IMR-90 (cell line): ENCODE measurements at regions not wholly inside any gene's neighbourhood (a gene's known extent, or its start where the extent isn't known, plus 50 kb on each side); places are given as distances from the start of the nearest gene placed in this dataset.

Experiments
- ATAC-seq: fragments of 200-7000 bp; cut with Tn5 transposase; 2 replicates; pipeline ENCODE4 v1.9.1; 2020; ENCODE audit warnings: low read depth, mild to moderate bottlenecking, moderate library complexity
- BruUV-seq: library from RNA; stranded (reverse); fragments of 400-500 nt; replicated peaks from 2 replicates; lab custom pipeline; 2021; lab: Mats Ljungman, UMichigan
- CTCF ChIA-PET: fragments of 300-600 bp; formaldehyde crosslinking; extraction: SDS; loops from one replicate; lab custom pipeline; 2021; ENCODE audit warnings: antibody characterized with exemption; lab: Yijun Ruan, JAX
- POLR2A ChIA-PET: fragments of 300-600 bp; sonication (Branson Sonifier 250); formaldehyde crosslinking; loops from one replicate; lab custom pipeline; 2022; ENCODE audit warnings: antibody characterized with exemption; ENCODE audit not compliant: unreplicated experiment; lab: Charles Lee
- DNase-seq: peaks from one replicate; pipeline ENCODE4 v3.0.0; 2013
- H2AFZ ChIP-seq: replicated peaks from 2 replicates; pipeline ENCODE3; 2013; ENCODE audit warnings: low read length, mild to moderate bottlenecking; ENCODE audit not compliant: poor library complexity
- H2AK5ac ChIP-seq: 2 replicates; pipeline ENCODE4 v1.6.1; 2013; ENCODE audit warnings: low read depth, low read length, inconsistent platforms
- H2AK9ac ChIP-seq: replicated peaks from 2 replicates; pipeline ENCODE3; 2013; ENCODE audit warnings: mild to moderate bottlenecking, low read depth, low read length, moderate library complexity; ENCODE audit not compliant: poor library complexity
- H2BK120ac ChIP-seq: 2 replicates; pipeline ENCODE4 v1.6.1; 2013; ENCODE audit warnings: low read depth, low read length, inconsistent platforms
- H2BK15ac ChIP-seq: 3 replicates; pipeline ENCODE4 v1.6.1; 2013; ENCODE audit warnings: low read depth, low read length, inconsistent platforms
- H2BK20ac ChIP-seq: 2 replicates; pipeline ENCODE4 v1.6.1; 2013; ENCODE audit warnings: low read depth, mild to moderate bottlenecking, inconsistent platforms, low read length, moderate library complexity
- H2BK5ac ChIP-seq: 2 replicates; pipeline ENCODE4 v1.6.1; 2013; ENCODE audit warnings: mild to moderate bottlenecking, low read depth, low read length, inconsistent platforms; ENCODE audit not compliant: poor library complexity, severe bottlenecking
- H3K14ac ChIP-seq: replicated peaks from 2 replicates; pipeline ENCODE4 v1.6.1; 2013; ENCODE audit warnings: low read depth, low read length, inconsistent platforms
- H3K18ac ChIP-seq: 2 replicates; pipeline ENCODE4 v1.6.1; 2013; ENCODE audit warnings: low read depth, low read length, control low read depth
- H3K23ac ChIP-seq: 2 replicates; pipeline ENCODE4 v1.6.1; 2013; ENCODE audit warnings: low read depth, low read length, inconsistent platforms
- H3K27ac ChIP-seq: 2 replicates; pipeline ENCODE4 v1.5.1; 2013; ENCODE audit warnings: mild to moderate bottlenecking, control low read depth, low read length; ENCODE audit not compliant: insufficient read depth
- H3K27me3 ChIP-seq: 2 replicates; pipeline ENCODE4 v1.6.1; 2013; ENCODE audit warnings: low read length; ENCODE audit not compliant: control insufficient read depth, insufficient read depth
- H3K36me3 ChIP-seq: 2 replicates; pipeline ENCODE4 v1.6.1; 2013; ENCODE audit warnings: low read length, mixed read lengths; ENCODE audit not compliant: control insufficient read depth, insufficient read depth
- H3K4ac ChIP-seq: 2 replicates; pipeline ENCODE4 v1.6.1; 2013; ENCODE audit warnings: low read depth, low read length, inconsistent platforms
- H3K4me1 ChIP-seq: 2 replicates; pipeline ENCODE4 v1.6.1; 2013; ENCODE audit warnings: low read length, mixed read lengths; ENCODE audit not compliant: control insufficient read depth, insufficient read depth
- H3K4me2 ChIP-seq: 2 replicates; pipeline ENCODE4 v1.6.1; 2013; ENCODE audit warnings: low read depth, mild to moderate bottlenecking, control low read depth, low read length, moderate library complexity
- H3K4me3 ChIP-seq: 2 replicates; pipeline ENCODE4 v1.5.1; 2013; ENCODE audit warnings: low read depth, mild to moderate bottlenecking, control low read depth, low read length, moderate library complexity; ENCODE audit not compliant: insufficient read depth
- H3K56ac ChIP-seq: 2 replicates; pipeline ENCODE4 v1.6.1; 2013; ENCODE audit warnings: low read length, inconsistent platforms; ENCODE audit not compliant: insufficient read depth; ENCODE audit errors: extremely low read depth
- H3K79me1 ChIP-seq, 2 experiments: 2 replicates each; pipeline ENCODE4 v1.6.1; 2013; ENCODE audit warnings: low read length in 2 of 2, inconsistent platforms in 1 of 2, low read depth in 1 of 2
- H3K9ac ChIP-seq: 2 replicates; pipeline ENCODE4 v1.6.1; 2013; ENCODE audit warnings: low read depth, low read length, control low read depth
- H3K9me1 ChIP-seq: 2 replicates; pipeline ENCODE4 v1.6.1; 2013; ENCODE audit warnings: low read length, inconsistent platforms; ENCODE audit not compliant: insufficient read depth
- H3K9me3 ChIP-seq: 2 replicates; pipeline ENCODE4 v1.6.1; 2013; ENCODE audit warnings: low read length; ENCODE audit not compliant: control insufficient read depth, insufficient read depth
- H4K20me1 ChIP-seq: 2 replicates; pipeline ENCODE4 v1.6.1; 2013; ENCODE audit warnings: low read length, inconsistent platforms; ENCODE audit not compliant: insufficient read depth
- H4K5ac ChIP-seq: 2 replicates; pipeline ENCODE4 v1.6.1; 2013; ENCODE audit warnings: mild to moderate bottlenecking, low read depth, low read length, control low read depth
- H4K8ac ChIP-seq, 2 experiments: 2 replicates each; pipeline ENCODE4 v1.6.1; 2013; ENCODE audit warnings: low read depth in 2 of 2, low read length in 2 of 2, control low read depth in 1 of 2, inconsistent platforms in 1 of 2
- H4K91ac ChIP-seq: 2 replicates; pipeline ENCODE4 v1.6.1; 2013; ENCODE audit warnings: low read depth, low read length, inconsistent platforms; ENCODE audit not compliant: insufficient read depth
- BHLHE40 ChIP-seq: fragments of 150-350 bp; IDR thresholded peaks from 2 replicates; pipeline ENCODE4 v1.6.1; 2016; ENCODE audit warnings: mild to moderate bottlenecking, low read depth, low read length
- CEBPB ChIP-seq: IDR thresholded peaks from 2 replicates; pipeline ENCODE4 v1.6.1; 2012; ENCODE audit warnings: low read depth, low read length, improper control_type of control experiment
- CHD1 ChIP-seq: IDR thresholded peaks from 2 replicates; pipeline ENCODE4 v1.6.1; 2012; ENCODE audit warnings: low read depth, low read length, improper control_type of control experiment
- CTCF ChIP-seq: conservative IDR thresholded peaks from 2 replicates; pipeline ENCODE4 v1.5.1; 2012; ENCODE audit warnings: mild to moderate bottlenecking, low read depth, low read length, improper control_type of control experiment
- FOS ChIP-seq: fragments of 150-350 bp; IDR thresholded peaks from 2 replicates; pipeline ENCODE4 v1.6.1; 2016; ENCODE audit warnings: low read depth, low read length
- MAFK ChIP-seq: IDR thresholded peaks from 2 replicates; pipeline ENCODE4 v1.6.1; 2012; ENCODE audit warnings: low read depth, low read length, improper control_type of control experiment
- MAZ ChIP-seq: IDR thresholded peaks from 2 replicates; pipeline ENCODE4 v1.6.1; 2012; ENCODE audit warnings: low read depth, mild to moderate bottlenecking, low read length, improper control_type of control experiment, moderate library complexity, borderline replicate concordance
- MXI1 ChIP-seq: IDR thresholded peaks from 2 replicates; pipeline ENCODE4 v1.6.1; 2012; ENCODE audit warnings: low read depth, mild to moderate bottlenecking, low read length, moderate library complexity, borderline replicate concordance
- NFE2L2 ChIP-seq: fragments of 150-350 bp; IDR thresholded peaks from 2 replicates; pipeline ENCODE4 v1.6.1; 2016; ENCODE audit warnings: low read depth, mild to moderate bottlenecking, low read length
- POLR2A ChIP-seq: IDR thresholded peaks from 2 replicates; pipeline ENCODE4 v1.6.1; 2012; ENCODE audit warnings: mild to moderate bottlenecking, low read depth, low read length
- RAD21 ChIP-seq: IDR thresholded peaks from 2 replicates; pipeline ENCODE4 v1.6.1; 2012; ENCODE audit warnings: low read length, improper control_type of control experiment
- RCOR1 ChIP-seq: IDR thresholded peaks from 2 replicates; pipeline ENCODE4 v1.6.1; 2012; ENCODE audit warnings: mild to moderate bottlenecking, low read length, improper control_type of control experiment; ENCODE audit not compliant: insufficient replicate concordance
- RFX5 ChIP-seq: IDR thresholded peaks from 2 replicates; pipeline ENCODE4 v1.8.0; 2012; ENCODE audit warnings: low read depth, mild to moderate bottlenecking, low read length, moderate library complexity
- SMC3 ChIP-seq: fragments of 150-350 bp; IDR thresholded peaks from 2 replicates; pipeline ENCODE4 v1.6.1; 2016; ENCODE audit warnings: low read depth, mild to moderate bottlenecking, antibody characterized with exemption, low read length, moderate library complexity
- USF2 ChIP-seq: fragments of 150-350 bp; IDR thresholded peaks from 2 replicates; pipeline ENCODE4 v1.6.1; 2017; ENCODE audit warnings: mild to moderate bottlenecking, antibody characterized with exemption, low read length, low read depth
- WGBS, 2 experiments: methylation state at CpG; one replicate each; pipeline versions ENCODE4 v1.1.5 to v1.1.7; 2013; ENCODE audit warnings: missing lambda C conversion rate in 2 of 2; ENCODE audit not compliant: insufficient read length in 1 of 2; ENCODE audit errors: extremely low coverage in 2 of 2; 5-methylcytosine and 5-hydroxymethylcytosine counted together
- dilution Hi-C: fragments of 300-500 bp; cut with HindIII; formaldehyde crosslinking; loops from one replicate; pipeline ENCODE4 v1.14.3; 2018; ENCODE audit warnings: low sequenced_read_pairs; ENCODE audit not compliant: unreplicated experiment
- in situ Hi-C: fragments of 300-500 bp; cut with MboI; formaldehyde crosslinking; loops from 3 replicates; pipeline ENCODE4 v1.14.3; 2019; ENCODE audit warnings: low sequenced_read_pairs, inconsistent platforms, mixed read lengths
- intact Hi-C: fragments of 100-400 bp; cut with micrococcal nuclease; formaldehyde crosslinking; loops from 2 replicates; pipeline ENCODE4 v1.10.0; 2022
- TF ChIP-seq, protein P1 (sequence below): fragments of 150-350 bp; IDR thresholded peaks from 2 replicates; pipeline ENCODE4 v1.6.1; 2016; ENCODE audit warnings: low read depth, mild to moderate bottlenecking, low read length, moderate library complexity, borderline replicate concordance

GRCh38 chr2:47724221-47724981 lies 58.5 kb upstream of the MSH6 start:
- H2AK9ac ChIP-seq = no peak overlapping the region
- H3K9me3 ChIP-seq = no peaks in the 10 kb centered on the region
- H3K4me3 ChIP-seq = no peak overlapping the region
- CTCF ChIA-PET = interaction anchor here (0.6 kb wide), 1 partner anchor 70 kb away, joined by 3 read pairs; no protein-coding TSS in a partner anchor
- in situ Hi-C loops = no loop called here
- no peak overlapping the region for H3K4me2 ChIP-seq
- no peak overlapping the region for H2BK20ac ChIP-seq
- no peak overlapping the region for H3K18ac ChIP-seq
- H3K36me3 ChIP-seq = no peaks in the 10 kb centered on the region
- no peak overlapping the region for H3K27ac ChIP-seq
- WGBS, 2 experiments = 0% methylated on average over 1 of the region's 9 CpGs; no CpG with 5 or more reads in 1 of the 2 experiments
- no peak overlapping the region for H3K14ac ChIP-seq
- no TSS peak for BruUV-seq
- TF ChIP-seq CTCF (no peak), FOS (no peak), RCOR1 (no peak), CEBPB (no peak), MAZ (no peak), RAD21 (no peak), USF2 (no peak), SMC3 (no peak), BHLHE40 (no peak), MAFK (no peak), MXI1 (no peak), NFE2L2 (no peak), CHD1 (no peak), POLR2A (no peak), RFX5 (no peak)
- TF ChIP-seq, protein P1, sequence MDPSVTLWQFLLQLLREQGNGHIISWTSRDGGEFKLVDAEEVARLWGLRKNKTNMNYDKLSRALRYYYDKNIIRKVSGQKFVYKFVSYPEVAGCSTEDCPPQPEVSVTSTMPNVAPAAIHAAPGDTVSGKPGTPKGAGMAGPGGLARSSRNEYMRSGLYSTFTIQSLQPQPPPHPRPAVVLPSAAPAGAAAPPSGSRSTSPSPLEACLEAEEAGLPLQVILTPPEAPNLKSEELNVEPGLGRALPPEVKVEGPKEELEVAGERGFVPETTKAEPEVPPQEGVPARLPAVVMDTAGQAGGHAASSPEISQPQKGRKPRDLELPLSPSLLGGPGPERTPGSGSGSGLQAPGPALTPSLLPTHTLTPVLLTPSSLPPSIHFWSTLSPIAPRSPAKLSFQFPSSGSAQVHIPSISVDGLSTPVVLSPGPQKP = no peak
- H2BK15ac ChIP-seq = no peak overlapping the region
- no peak overlapping the region for H3K4ac ChIP-seq
- H3K56ac ChIP-seq = no peak overlapping the region
- no peak overlapping the region for H4K91ac ChIP-seq
- H2BK120ac ChIP-seq = no peak overlapping the region
- no peak overlapping the region for H2AFZ ChIP-seq
- H4K20me1 ChIP-seq = no peaks in the 10 kb centered on the region
- ATAC-seq (no peak), DNase-seq (peak; percentile 13)
- no peak overlapping the region for H2BK5ac ChIP-seq
- no peak overlapping the region for H2AK5ac ChIP-seq
- H3K79me1 ChIP-seq = no peaks in the 10 kb centered on the region
- no peaks in the 10 kb centered on the region for H3K4me1 ChIP-seq
- H3K23ac ChIP-seq = no peak overlapping the region
- no peak overlapping the region for H4K8ac ChIP-seq
- H3K27me3 ChIP-seq = no peaks in the 10 kb centered on the region; the same call in 1 of the 2 replicates
- no peak overlapping the region for H3K9ac ChIP-seq
- POLR2A ChIA-PET = no interaction called here
- dilution Hi-C loops = no loop called here
- intact Hi-C loops = no loop called here
- no peak overlapping the region for H4K5ac ChIP-seq
- H3K9me1 ChIP-seq = no peaks in the 10 kb centered on the region
